ENCODE measurements at regions not wholly inside any gene's neighbourhood (a gene's known extent, or its start where the extent isn't known, plus 50 kb on each side); places are given as distances from the start of the nearest gene placed in this dataset.

DNA sequence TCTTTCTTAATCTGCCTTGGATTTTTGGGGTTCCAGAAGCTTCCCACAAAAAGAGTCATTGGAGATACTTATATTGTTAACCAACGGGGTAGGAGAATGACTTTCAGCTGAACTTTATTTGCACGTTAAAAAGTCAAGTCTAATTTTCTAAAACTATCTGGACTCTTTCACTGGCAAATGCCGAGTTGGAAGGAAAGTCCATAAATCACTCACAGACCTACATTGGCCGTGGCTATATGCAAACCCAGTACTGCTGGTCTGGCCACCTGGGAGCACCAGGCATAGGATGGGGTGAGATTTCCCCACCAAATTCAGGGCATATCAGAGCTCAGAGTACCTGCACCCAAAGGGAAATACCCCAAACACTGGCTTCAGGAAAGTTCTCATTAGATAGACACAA lies 71.3 kb upstream of the SALL4 start:
- TF ChIP-seq, protein P1, sequence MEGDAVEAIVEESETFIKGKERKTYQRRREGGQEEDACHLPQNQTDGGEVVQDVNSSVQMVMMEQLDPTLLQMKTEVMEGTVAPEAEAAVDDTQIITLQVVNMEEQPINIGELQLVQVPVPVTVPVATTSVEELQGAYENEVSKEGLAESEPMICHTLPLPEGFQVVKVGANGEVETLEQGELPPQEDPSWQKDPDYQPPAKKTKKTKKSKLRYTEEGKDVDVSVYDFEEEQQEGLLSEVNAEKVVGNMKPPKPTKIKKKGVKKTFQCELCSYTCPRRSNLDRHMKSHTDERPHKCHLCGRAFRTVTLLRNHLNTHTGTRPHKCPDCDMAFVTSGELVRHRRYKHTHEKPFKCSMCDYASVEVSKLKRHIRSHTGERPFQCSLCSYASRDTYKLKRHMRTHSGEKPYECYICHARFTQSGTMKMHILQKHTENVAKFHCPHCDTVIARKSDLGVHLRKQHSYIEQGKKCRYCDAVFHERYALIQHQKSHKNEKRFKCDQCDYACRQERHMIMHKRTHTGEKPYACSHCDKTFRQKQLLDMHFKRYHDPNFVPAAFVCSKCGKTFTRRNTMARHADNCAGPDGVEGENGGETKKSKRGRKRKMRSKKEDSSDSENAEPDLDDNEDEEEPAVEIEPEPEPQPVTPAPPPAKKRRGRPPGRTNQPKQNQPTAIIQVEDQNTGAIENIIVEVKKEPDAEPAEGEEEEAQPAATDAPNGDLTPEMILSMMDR (IDR thresholded peaks at IDR 0.05; ENCODE audit: low read depth, low read length, poor library complexity, severe bottlenecking), result no peak
- TF ChIP-seq EZH2phosphoT487 (IDR thresholded peaks at IDR 0.05; ENCODE audit: borderline replicate concordance, low read length), result no peak
